HEK293 (cell line): ENCODE measurements at regions not wholly inside any gene's neighbourhood (a gene's known extent, or its start where the extent isn't known, plus 50 kb on each side); places are given as distances from the start of the nearest gene placed in this dataset.

Experiments used
- ZBTB1 ChIP-seq: fragments of 450-650 bp; formaldehyde crosslinking; IDR thresholded peaks from 2 replicates; pipeline ENCODE4 v1.5.1; 2016; ENCODE audit warnings: missing biosample characterization, missing genetic modification characterization
- ZBTB17 ChIP-seq: fragments of 450-650 bp; formaldehyde crosslinking; IDR thresholded peaks from 2 replicates; pipeline ENCODE4 v1.5.1; 2016; ENCODE audit warnings: missing biosample characterization, missing genetic modification characterization
- ZEB2 ChIP-seq: fragments of 450-650 bp; formaldehyde crosslinking; IDR thresholded peaks from 2 replicates; pipeline ENCODE4 v1.5.1; 2016; ENCODE audit warnings: missing biosample characterization, missing genetic modification characterization
- ZNF10 ChIP-seq: fragments of 450-650 bp; formaldehyde crosslinking; IDR thresholded peaks from 2 replicates; pipeline ENCODE4 v1.5.1; 2017; ENCODE audit warnings: missing biosample characterization, missing genetic modification characterization
- ZNF785 ChIP-seq: fragments of 450-650 bp; formaldehyde crosslinking; IDR thresholded peaks from 2 replicates; pipeline ENCODE4 v1.5.1; 2016; ENCODE audit warnings: missing biosample characterization, missing genetic modification characterization
- TF ChIP-seq, protein P1 (sequence below): fragments of 450-650 bp; formaldehyde crosslinking; IDR thresholded peaks from 2 replicates; pipeline ENCODE4 v1.5.1; 2016; ENCODE audit warnings: missing biosample characterization, missing genetic modification characterization
- TF ChIP-seq, protein P2 (sequence below): fragments of 450-650 bp; formaldehyde crosslinking; IDR thresholded peaks from 2 replicates; pipeline ENCODE4 v1.5.1; 2016; ENCODE audit warnings: missing biosample characterization, missing genetic modification characterization

DNA sequence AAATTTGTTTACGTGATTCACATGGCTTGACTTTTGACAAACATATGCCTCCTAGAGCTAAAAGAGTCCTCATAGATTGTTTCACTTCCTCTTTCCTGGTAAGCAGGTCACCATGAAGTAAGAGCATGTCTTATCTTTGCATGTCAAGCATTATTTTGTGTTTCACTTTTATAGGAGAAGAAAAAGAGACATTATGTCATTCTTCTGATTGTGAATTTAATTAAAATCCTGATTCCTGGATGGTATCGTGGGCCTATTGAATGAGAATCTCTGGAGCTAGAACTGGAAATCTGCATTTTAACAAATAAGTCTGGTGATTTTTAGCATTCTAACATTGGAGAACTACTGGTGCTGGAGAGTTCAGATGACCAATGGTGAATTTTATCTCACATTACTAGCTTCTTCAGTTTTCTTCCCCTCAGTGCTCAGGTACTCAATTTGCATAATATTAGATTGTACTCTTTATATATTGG lies 218.6 kb upstream of the ATP2B1 start:
- TF ChIP-seq, protein P1, sequence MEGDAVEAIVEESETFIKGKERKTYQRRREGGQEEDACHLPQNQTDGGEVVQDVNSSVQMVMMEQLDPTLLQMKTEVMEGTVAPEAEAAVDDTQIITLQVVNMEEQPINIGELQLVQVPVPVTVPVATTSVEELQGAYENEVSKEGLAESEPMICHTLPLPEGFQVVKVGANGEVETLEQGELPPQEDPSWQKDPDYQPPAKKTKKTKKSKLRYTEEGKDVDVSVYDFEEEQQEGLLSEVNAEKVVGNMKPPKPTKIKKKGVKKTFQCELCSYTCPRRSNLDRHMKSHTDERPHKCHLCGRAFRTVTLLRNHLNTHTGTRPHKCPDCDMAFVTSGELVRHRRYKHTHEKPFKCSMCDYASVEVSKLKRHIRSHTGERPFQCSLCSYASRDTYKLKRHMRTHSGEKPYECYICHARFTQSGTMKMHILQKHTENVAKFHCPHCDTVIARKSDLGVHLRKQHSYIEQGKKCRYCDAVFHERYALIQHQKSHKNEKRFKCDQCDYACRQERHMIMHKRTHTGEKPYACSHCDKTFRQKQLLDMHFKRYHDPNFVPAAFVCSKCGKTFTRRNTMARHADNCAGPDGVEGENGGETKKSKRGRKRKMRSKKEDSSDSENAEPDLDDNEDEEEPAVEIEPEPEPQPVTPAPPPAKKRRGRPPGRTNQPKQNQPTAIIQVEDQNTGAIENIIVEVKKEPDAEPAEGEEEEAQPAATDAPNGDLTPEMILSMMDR (tag by site-specific recombination) = no peak
- TF ChIP-seq ZBTB17 (tag by site-specific recombination) (no peak), ZBTB1 (tag by site-specific recombination) (no peak), ZNF10 (tag by site-specific recombination) (no peak), ZEB2 (tag by site-specific recombination) (no peak), ZNF785 (tag by site-specific recombination) (no peak)
- TF ChIP-seq, protein P2, sequence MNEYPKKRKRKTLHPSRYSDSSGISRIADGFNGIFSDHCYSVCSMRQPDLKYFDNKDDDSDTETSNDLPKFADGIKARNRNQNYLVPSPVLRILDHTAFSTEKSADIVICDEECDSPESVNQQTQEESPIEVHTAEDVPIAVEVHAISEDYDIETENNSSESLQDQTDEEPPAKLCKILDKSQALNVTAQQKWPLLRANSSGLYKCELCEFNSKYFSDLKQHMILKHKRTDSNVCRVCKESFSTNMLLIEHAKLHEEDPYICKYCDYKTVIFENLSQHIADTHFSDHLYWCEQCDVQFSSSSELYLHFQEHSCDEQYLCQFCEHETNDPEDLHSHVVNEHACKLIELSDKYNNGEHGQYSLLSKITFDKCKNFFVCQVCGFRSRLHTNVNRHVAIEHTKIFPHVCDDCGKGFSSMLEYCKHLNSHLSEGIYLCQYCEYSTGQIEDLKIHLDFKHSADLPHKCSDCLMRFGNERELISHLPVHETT (tag by site-specific recombination) = no peak
